H1 (cell line): ENCODE measurements at regions not wholly inside any gene's neighbourhood (a gene's known extent, or its start where the extent isn't known, plus 50 kb on each side); places are given as distances from the start of the nearest gene placed in this dataset.

Experiments
- BCL11A ChIP-seq, 2 experiments: IDR thresholded peaks; one replicate each; pipeline ENCODE4 v1.6.1; 2011; ENCODE audit warnings: low read depth in 2 of 2, low read length in 2 of 2, mild to moderate bottlenecking in 2 of 2
- JUND ChIP-seq: IDR thresholded peaks from 2 replicates; pipeline ENCODE4 v1.6.1; 2011; ENCODE audit warnings: mild to moderate bottlenecking, improper control_type of control experiment, low read length
- TF ChIP-seq, protein P1 (sequence below), 3 experiments: IDR thresholded peaks; 1 replicate in 2 of 3; 2 replicates in 1 of 3; pipeline versions ENCODE4 v1.5.1 to v1.6.1; 2011; ENCODE audit warnings: low read length in 3 of 3, mild to moderate bottlenecking in 3 of 3, inconsistent platforms in 2 of 3, low read depth in 1 of 3, moderate library complexity in 1 of 3; ENCODE audit not compliant: insufficient read depth in 1 of 3; ENCODE audit errors: control extremely low read depth in 1 of 3

DNA sequence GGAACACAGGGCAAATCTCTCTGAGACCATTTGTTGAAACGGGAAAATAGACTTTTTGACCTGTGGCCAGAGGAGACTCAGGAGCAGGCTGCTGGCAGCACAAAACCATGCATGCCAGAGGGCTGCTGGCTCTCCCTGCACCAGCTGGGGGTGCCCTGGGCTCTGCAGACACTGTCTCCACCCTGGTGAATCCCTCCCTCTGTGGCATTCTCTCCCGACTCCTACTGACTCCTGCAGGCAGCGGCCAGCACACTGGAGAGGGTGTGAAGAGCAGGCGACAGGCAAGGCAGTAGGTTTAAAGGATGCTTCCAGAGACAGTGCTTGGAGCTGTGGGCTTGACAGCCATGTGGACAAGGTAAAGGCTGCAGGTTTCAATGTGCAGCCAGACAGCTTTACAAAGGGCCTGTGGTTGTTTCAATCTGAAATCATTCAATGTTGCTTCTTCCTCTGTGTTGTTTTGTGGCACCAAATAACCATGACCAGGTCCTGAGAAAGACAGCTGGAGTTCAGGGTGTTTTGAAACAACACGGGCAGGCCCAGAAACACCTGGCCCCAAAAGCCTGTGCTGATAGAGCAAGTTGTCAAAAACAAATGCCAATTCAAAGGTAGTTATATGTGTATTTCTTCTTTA, 431.0 kb upstream of the ATP10A start (continued):
- TF ChIP-seq, protein P1, sequence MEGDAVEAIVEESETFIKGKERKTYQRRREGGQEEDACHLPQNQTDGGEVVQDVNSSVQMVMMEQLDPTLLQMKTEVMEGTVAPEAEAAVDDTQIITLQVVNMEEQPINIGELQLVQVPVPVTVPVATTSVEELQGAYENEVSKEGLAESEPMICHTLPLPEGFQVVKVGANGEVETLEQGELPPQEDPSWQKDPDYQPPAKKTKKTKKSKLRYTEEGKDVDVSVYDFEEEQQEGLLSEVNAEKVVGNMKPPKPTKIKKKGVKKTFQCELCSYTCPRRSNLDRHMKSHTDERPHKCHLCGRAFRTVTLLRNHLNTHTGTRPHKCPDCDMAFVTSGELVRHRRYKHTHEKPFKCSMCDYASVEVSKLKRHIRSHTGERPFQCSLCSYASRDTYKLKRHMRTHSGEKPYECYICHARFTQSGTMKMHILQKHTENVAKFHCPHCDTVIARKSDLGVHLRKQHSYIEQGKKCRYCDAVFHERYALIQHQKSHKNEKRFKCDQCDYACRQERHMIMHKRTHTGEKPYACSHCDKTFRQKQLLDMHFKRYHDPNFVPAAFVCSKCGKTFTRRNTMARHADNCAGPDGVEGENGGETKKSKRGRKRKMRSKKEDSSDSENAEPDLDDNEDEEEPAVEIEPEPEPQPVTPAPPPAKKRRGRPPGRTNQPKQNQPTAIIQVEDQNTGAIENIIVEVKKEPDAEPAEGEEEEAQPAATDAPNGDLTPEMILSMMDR (IDR thresholded peaks at IDR 0.05; ENCODE audit: control extremely low read depth in 1 of 3, insufficient read depth in 1 of 3, low read depth in 1 of 3, low read length in 3 of 3), result peak; percentile 59 to 79 (median 73)
- TF ChIP-seq JUND (no peak), BCL11A (IDR thresholded peaks at IDR 0.05; ENCODE audit: low read depth in 2 of 2, low read length in 2 of 2) (no peak)
